Liver (tissue), 8 donors: ENCODE measurements at regions not wholly inside any gene's neighbourhood (a gene's known extent, or its start where the extent isn't known, plus 50 kb on each side); places are given as distances from the start of the nearest gene placed in this dataset.

Source experiments
- DNase-seq: peaks from one replicate; pipeline ENCODE4 v3.0.0-alpha.2; 2017; ENCODE audit warnings: low spot score
- H3K27ac ChIP-seq, 2 donors: one replicate each; pipeline ENCODE4 v1.7.0; 2013; ENCODE audit warnings: inconsistent platforms in 2 of 2, low read length in 2 of 2, control low read depth in 1 of 2, low read depth in 1 of 2, mild to moderate bottlenecking in 1 of 2
- H3K27me3 ChIP-seq, 4 donors: one replicate each; pipeline versions ENCODE4 v1.6.1 to v1.7.0; 2013; ENCODE audit warnings: low read length in 3 of 4, inconsistent platforms in 1 of 4, mild to moderate bottlenecking in 1 of 4, moderate library complexity in 1 of 4; ENCODE audit not compliant: control insufficient read depth in 4 of 4, insufficient read depth in 4 of 4
- H3K36me3 ChIP-seq, 4 donors: one replicate each; pipeline versions ENCODE4 v1.6.1 to v1.7.0; 2013; ENCODE audit warnings: low read length in 3 of 4, mild to moderate bottlenecking in 3 of 4, low read depth in 1 of 4, moderate library complexity in 1 of 4; ENCODE audit not compliant: control insufficient read depth in 4 of 4, insufficient read depth in 3 of 4
- H3K4me1 ChIP-seq, 4 donors: one replicate each; pipeline versions ENCODE4 v1.6.1 to v1.7.0; 2013; ENCODE audit warnings: low read length in 3 of 4, mild to moderate bottlenecking in 3 of 4, moderate library complexity in 1 of 4; ENCODE audit not compliant: control insufficient read depth in 4 of 4, insufficient read depth in 4 of 4
- H3K4me3 ChIP-seq, 3 donors: one replicate each; pipeline versions ENCODE4 v1.6.1 to v1.7.0; 2013; ENCODE audit warnings: low read length in 3 of 3, control low read depth in 1 of 3, low read depth in 1 of 3, mild to moderate bottlenecking in 1 of 3
- H3K9ac ChIP-seq, 2 donors: one replicate each; pipeline ENCODE4 v1.7.0; 2013; ENCODE audit warnings: low read length in 2 of 2, mild to moderate bottlenecking in 2 of 2, moderate library complexity in 2 of 2, control low read depth in 1 of 2, low read depth in 1 of 2
- H3K9me3 ChIP-seq, 4 donors: one replicate each; pipeline versions ENCODE4 v1.6.1 to v1.7.0; 2013; ENCODE audit warnings: low read length in 3 of 4; ENCODE audit not compliant: control insufficient read depth in 4 of 4
- ATF3 ChIP-seq: IDR thresholded peaks from 2 replicates; pipeline ENCODE4 v1.6.1; 2016; ENCODE audit warnings: antibody characterized with exemption
- CTCF ChIP-seq: fragments of 150-350 bp; IDR thresholded peaks from 2 replicates; pipeline ENCODE4 v1.5.1; 2017; ENCODE audit warnings: improper control_type of control experiment, low read depth, low read length; ENCODE audit not compliant: missing input control
- EGR1 ChIP-seq, 2 donors: IDR thresholded peaks; 2 replicates each; pipeline ENCODE4 v1.6.1; 2016 to 2018; ENCODE audit warnings: antibody characterized with exemption in 2 of 2, low read depth in 2 of 2
- FOXA1 ChIP-seq: IDR thresholded peaks from 2 replicates; pipeline ENCODE4 v1.6.1; 2016; ENCODE audit warnings: antibody characterized with exemption
- FOXA2 ChIP-seq: IDR thresholded peaks from 2 replicates; pipeline ENCODE4 v1.6.1; 2016; ENCODE audit warnings: antibody characterized with exemption
- HNF4A ChIP-seq, 2 donors: conservative IDR thresholded peaks; 2 replicates each; pipeline ENCODE4 v1.6.1; 2016; ENCODE audit warnings: antibody characterized with exemption in 2 of 2, mild to moderate bottlenecking in 2 of 2
- HNF4G ChIP-seq: IDR thresholded peaks from 2 replicates; pipeline ENCODE4 v1.6.1; 2016; ENCODE audit warnings: antibody characterized with exemption
- JUND ChIP-seq, 2 donors: IDR thresholded peaks; 2 replicates each; pipeline ENCODE4 v1.6.1; 2016; ENCODE audit warnings: antibody characterized with exemption in 2 of 2
- MAX ChIP-seq: IDR thresholded peaks from 2 replicates; pipeline ENCODE4 v1.6.1; 2016; ENCODE audit warnings: antibody characterized with exemption
- NR2F2 ChIP-seq: IDR thresholded peaks from 2 replicates; pipeline ENCODE4 v1.6.1; 2016; ENCODE audit warnings: antibody characterized with exemption
- RAD21 ChIP-seq, 2 donors: IDR thresholded peaks; 2 replicates each; pipeline ENCODE4 v1.6.1; 2016; ENCODE audit warnings: antibody characterized with exemption in 2 of 2, mild to moderate bottlenecking in 2 of 2
- REST ChIP-seq: IDR thresholded peaks from 2 replicates; pipeline ENCODE4 v1.6.1; 2016; ENCODE audit warnings: antibody characterized with exemption, mild to moderate bottlenecking
- RXRA ChIP-seq, 2 donors: IDR thresholded peaks; 2 replicates each; pipeline ENCODE4 v1.6.1; 2017 to 2018; ENCODE audit warnings: antibody characterized with exemption in 2 of 2, mild to moderate bottlenecking in 1 of 2
- SP1 ChIP-seq: IDR thresholded peaks from 2 replicates; pipeline ENCODE4 v1.6.1; 2018; ENCODE audit warnings: antibody characterized with exemption, mild to moderate bottlenecking
- TAF1 ChIP-seq: conservative IDR thresholded peaks from 2 replicates; pipeline ENCODE4 v1.6.1; 2016; ENCODE audit warnings: antibody characterized with exemption, mild to moderate bottlenecking
- YY1 ChIP-seq: IDR thresholded peaks from 2 replicates; pipeline ENCODE4 v1.6.1; 2016; ENCODE audit warnings: antibody characterized with exemption, mild to moderate bottlenecking
- ZBTB33 ChIP-seq: IDR thresholded peaks from 2 replicates; pipeline ENCODE4 v1.6.1; 2016; ENCODE audit warnings: antibody characterized with exemption
- WGBS: extraction: QIAGEN DNeasy Blood & Tissue Kit; methylation state at CpG from one replicate; pipeline ENCODE4 v1.1.7; 2013; 5-methylcytosine and 5-hydroxymethylcytosine counted together
- donor health status: healthy.
- donor health status: healthy.
- donor health status: healthy.
- donor health status: healthy.
- donor health status: healthy.

- Histone ChIP-seq H3K27ac (no peak overlapping the region), H3K9me3 (peaks cover 0 to 5% (median 2%) of the 10 kb centered on the region in 4 donors), H3K4me3 (no peak overlapping the region), H3K9ac (no peak overlapping the region), H3K27me3 (no peaks in the 10 kb centered on the region), H3K36me3 (no peaks in the 10 kb centered on the region), H3K4me1 (no peaks in the 10 kb centered on the region)
- no peak for TF ChIP-seq TAF1
- TF ChIP-seq ATF3: no peak
- TF ChIP-seq MAX: no peak
- TF ChIP-seq FOXA2: no peak
- TF ChIP-seq SP1: no peak
- no peak for TF ChIP-seq EGR1 (IDR thresholded peaks at IDR 0.05; ENCODE audit: low read depth in 2 of 2)
- no peak for TF ChIP-seq FOXA1
- no peak for TF ChIP-seq RAD21 (IDR thresholded peaks at IDR 0.05)
- TF ChIP-seq CTCF: no peak
- TF ChIP-seq YY1: no peak
- no peak for TF ChIP-seq RXRA (IDR thresholded peaks at IDR 0.05)
- TF ChIP-seq NR2F2: no peak
- TF ChIP-seq HNF4A (conservative IDR thresholded peaks at IDR 0.05): no peak
- TF ChIP-seq ZBTB33: no peak
- no peak for TF ChIP-seq JUND (IDR thresholded peaks at IDR 0.05)
- no peak for TF ChIP-seq HNF4G
- WGBS: 12% methylated on average over 2 of the region's 2 CpGs
- DNase-seq: no peak
Observed at GRCh38 chr19:29396925-29397324, 128.9 kb upstream of the VSTM2B start.

GRCh38 chr19:29397748-29398147 lies 128.0 kb upstream of the VSTM2B start:
- Histone ChIP-seq H3K36me3 (no peaks in the 10 kb centered on the region), H3K9ac (no peak overlapping the region), H3K4me3 (no peak overlapping the region), H3K4me1 (no peaks in the 10 kb centered on the region), H3K27me3 (no peaks in the 10 kb centered on the region), H3K27ac (no peak overlapping the region), H3K9me3 (no peaks in the 10 kb centered on the region)
- TF ChIP-seq RAD21 (IDR thresholded peaks at IDR 0.05) (no peak), TAF1 (no peak), EGR1 (IDR thresholded peaks at IDR 0.05; ENCODE audit: low read depth in 2 of 2) (no peak), MAX (no peak), FOXA1 (no peak), ZBTB33 (no peak), REST (no peak), JUND (IDR thresholded peaks at IDR 0.05) (no peak), ATF3 (no peak)
- DNase-seq: no peak
- WGBS: 59% methylated on average over 7 of the region's 7 CpGs
